ENCODE measurements at regions not wholly inside any gene's neighbourhood (a gene's known extent, or its start where the extent isn't known, plus 50 kb on each side); places are given as distances from the start of the nearest gene placed in this dataset.

DNA sequence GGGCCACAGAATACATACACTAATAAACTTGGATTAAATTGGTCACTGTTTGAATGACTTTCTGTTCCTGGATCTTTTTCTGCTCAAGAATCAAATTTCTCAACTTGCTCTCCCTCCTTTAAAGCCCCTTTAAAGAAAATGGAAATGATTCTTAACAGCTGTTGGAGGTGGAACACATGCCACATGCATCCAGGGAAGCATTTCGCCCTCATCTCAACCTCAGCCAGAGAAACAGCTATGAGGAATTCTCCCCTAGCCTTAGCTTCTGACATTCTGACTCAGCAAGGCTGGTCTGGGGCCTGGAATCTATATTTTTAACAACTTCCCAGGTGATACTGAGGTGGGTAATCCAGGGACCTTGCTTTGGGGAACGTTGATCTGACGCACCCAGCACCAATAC lies 263.4 kb upstream of the ECI2 start:
- TF ChIP-seq MAX (IDR thresholded peaks at IDR 0.05) (no peak), TCF12 (IDR thresholded peaks at IDR 0.05; ENCODE audit: low read depth) (no peak), ZBTB7A (IDR thresholded peaks at IDR 0.05; ENCODE audit: low read depth) (no peak), EGR1 (IDR thresholded peaks at IDR 0.05) (no peak), REST (IDR thresholded peaks at IDR 0.05; ENCODE audit: low read depth) (no peak), EP300 (IDR thresholded peaks at IDR 0.05; ENCODE audit: borderline replicate concordance) (no peak), TEAD4 (IDR thresholded peaks at IDR 0.05) (no peak), CEBPB (IDR thresholded peaks at IDR 0.05) (no peak)

- TF ChIP-seq RAD21 (IDR thresholded peaks at IDR 0.05; ENCODE audit: low read depth), result no peak
- no peak for TF ChIP-seq EP300 (IDR thresholded peaks at IDR 0.05; ENCODE audit: borderline replicate concordance)
Measured at GRCh38 chr6:4397307-4397706, 261.9 kb upstream of the ECI2 start.

DNA sequence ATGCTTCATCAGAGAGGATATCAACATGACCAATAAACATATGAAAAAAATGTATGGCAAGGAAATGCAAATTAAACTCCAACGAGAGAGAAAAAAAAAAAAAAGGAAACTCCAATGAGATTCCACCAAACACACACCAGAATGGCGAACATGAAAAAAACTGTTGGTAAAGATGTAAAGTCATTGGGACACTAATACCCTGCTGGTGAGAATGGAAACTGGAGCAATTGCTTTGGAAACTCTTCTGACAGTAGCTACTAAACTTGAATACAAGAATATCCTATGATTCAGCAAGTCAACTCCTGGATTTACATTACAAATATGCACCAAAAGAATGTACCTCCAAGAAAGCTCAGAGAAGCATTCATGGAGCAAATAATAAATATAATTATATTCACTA lies 260.7 kb upstream of the ECI2 start:
- no peak for TF ChIP-seq FOXM1 (IDR thresholded peaks at IDR 0.05; ENCODE audit: borderline replicate concordance, low read depth)
- no peak for TF ChIP-seq CREB1 (IDR thresholded peaks at IDR 0.05; ENCODE audit: low read depth)
- TF ChIP-seq YY1 (IDR thresholded peaks at IDR 0.05; ENCODE audit: low read depth), result no peak
- TF ChIP-seq REST (IDR thresholded peaks at IDR 0.05; ENCODE audit: low read depth), result no peak
- no peak for TF ChIP-seq EP300 (IDR thresholded peaks at IDR 0.05; ENCODE audit: borderline replicate concordance)
- TF ChIP-seq, protein P1, sequence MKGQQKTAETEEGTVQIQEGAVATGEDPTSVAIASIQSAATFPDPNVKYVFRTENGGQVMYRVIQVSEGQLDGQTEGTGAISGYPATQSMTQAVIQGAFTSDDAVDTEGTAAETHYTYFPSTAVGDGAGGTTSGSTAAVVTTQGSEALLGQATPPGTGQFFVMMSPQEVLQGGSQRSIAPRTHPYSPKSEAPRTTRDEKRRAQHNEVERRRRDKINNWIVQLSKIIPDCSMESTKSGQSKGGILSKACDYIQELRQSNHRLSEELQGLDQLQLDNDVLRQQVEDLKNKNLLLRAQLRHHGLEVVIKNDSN (IDR thresholded peaks at IDR 0.05), result no peak
- no peak for TF ChIP-seq EGR1 (IDR thresholded peaks at IDR 0.05)

- TF ChIP-seq YY1 (IDR thresholded peaks at IDR 0.05; ENCODE audit: low read depth) (no peak), NFIC (IDR thresholded peaks at IDR 0.05) (no peak), ZBTB7A (IDR thresholded peaks at IDR 0.05; ENCODE audit: low read depth) (no peak), EP300 (IDR thresholded peaks at IDR 0.05; ENCODE audit: borderline replicate concordance) (no peak), EGR1 (IDR thresholded peaks at IDR 0.05) (no peak), RAD21 (IDR thresholded peaks at IDR 0.05; ENCODE audit: low read depth) (no peak), REST (IDR thresholded peaks at IDR 0.05; ENCODE audit: low read depth) (no peak), MAX (IDR thresholded peaks at IDR 0.05) (no peak), TAF1 (IDR thresholded peaks at IDR 0.05; ENCODE audit: low read depth) (no peak), TEAD4 (IDR thresholded peaks at IDR 0.05) (no peak), FOXM1 (IDR thresholded peaks at IDR 0.05; ENCODE audit: borderline replicate concordance, low read depth) (no peak)
- TF ChIP-seq, protein P1 (IDR thresholded peaks at IDR 0.05), result no peak
Measured at GRCh38 chr6:4395386-4395785, 260.0 kb upstream of the ECI2 start.

DNA sequence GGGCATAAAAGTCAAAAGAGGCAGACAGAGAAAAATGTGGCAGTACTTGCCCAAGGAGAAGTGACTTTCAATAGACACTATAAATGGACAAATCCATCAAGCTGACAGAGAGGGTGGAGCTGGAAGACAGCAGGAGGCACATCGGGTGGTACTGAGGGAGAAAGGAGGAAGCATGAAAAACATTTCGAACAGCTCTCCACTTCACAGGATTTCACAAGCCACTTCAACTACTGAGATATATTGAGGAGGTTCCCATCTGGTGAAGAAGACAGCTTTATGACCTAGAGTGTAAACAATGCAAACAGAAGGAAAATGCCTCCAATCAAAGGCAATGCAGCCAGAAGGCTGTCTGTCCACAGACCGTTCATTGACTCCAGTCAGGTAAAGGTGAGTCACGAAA lies 259.4 kb upstream of the ECI2 start:
- TF ChIP-seq YY1 (IDR thresholded peaks at IDR 0.05; ENCODE audit: low read depth) (no peak; the same call in 1 of the 2 replicates), REST (IDR thresholded peaks at IDR 0.05; ENCODE audit: low read depth) (no peak), CEBPB (IDR thresholded peaks at IDR 0.05) (peak; percentile 75), EP300 (IDR thresholded peaks at IDR 0.05; ENCODE audit: borderline replicate concordance) (peak; percentile 85; the same call in 1 of the 2 replicates), RAD21 (IDR thresholded peaks at IDR 0.05; ENCODE audit: low read depth) (peak; percentile 20; the same call in 1 of the 2 replicates), TEAD4 (IDR thresholded peaks at IDR 0.05) (peak; percentile 65), NFIC (IDR thresholded peaks at IDR 0.05) (peak; percentile 48; the same call in 1 of the 2 replicates), FOXM1 (IDR thresholded peaks at IDR 0.05; ENCODE audit: borderline replicate concordance, low read depth) (peak; percentile 70), TCF12 (IDR thresholded peaks at IDR 0.05; ENCODE audit: low read depth) (peak; percentile 83)
